Uterus (tissue), 2 donors: ENCODE measurements at regions not wholly inside any gene's neighbourhood (a gene's known extent, or its start where the extent isn't known, plus 50 kb on each side); places are given as distances from the start of the nearest gene placed in this dataset.

Experiments
- CTCF ChIP-seq, 4 experiments: fragments of 200-600 bp in 2 of 4; fragments of 450-650 bp in 2 of 4; sonication (generic) in 2 of 4; IDR thresholded peaks; one replicate each; pipeline ENCODE4 v1.5.1; 2016 to 2019; ENCODE audit warnings: antibody characterized with exemption in 4 of 4, mild to moderate bottlenecking in 2 of 4, moderate library complexity in 1 of 4
- POLR2A ChIP-seq, 2 donors: fragments of 450-650 bp; IDR thresholded peaks; one replicate each; pipeline ENCODE4 v1.6.1; 2016; ENCODE audit warnings: antibody characterized with exemption in 2 of 2, mild to moderate bottlenecking in 1 of 2, moderate library complexity in 1 of 2

DNA sequence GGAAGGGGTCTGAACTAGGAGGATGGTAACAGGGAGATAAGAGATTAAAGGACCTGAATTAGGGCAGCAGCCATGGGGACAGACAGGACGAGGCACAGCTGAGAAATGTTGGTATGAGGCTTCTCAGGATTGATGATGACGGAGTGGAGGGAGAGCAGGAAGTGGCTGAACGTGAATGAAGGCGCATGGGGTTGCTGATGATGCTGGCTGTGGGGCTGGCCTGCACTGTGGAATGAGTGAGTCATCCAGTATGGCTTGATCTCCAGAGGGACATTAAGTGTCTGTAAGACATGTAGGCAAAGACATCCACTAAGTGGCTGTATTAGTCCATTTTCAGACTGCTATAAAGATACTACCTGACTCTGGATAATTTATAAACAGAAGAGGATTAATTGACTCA is 256.4 kb downstream of the ICE1 start:
- no peak for TF ChIP-seq CTCF (IDR thresholded peaks at IDR 0.05)
- TF ChIP-seq POLR2A (IDR thresholded peaks at IDR 0.05), result no peak
